GM21825 (cell line): ENCODE measurements at regions not wholly inside any gene's neighbourhood (a gene's known extent, or its start where the extent isn't known, plus 50 kb on each side); places are given as distances from the start of the nearest gene placed in this dataset.

Source experiments
- ATAC-seq: cut with Tn5 transposase; IDR thresholded peaks from one replicate; pipeline ENCODE4 v1.9.1; 2021; ENCODE audit warnings: mild to moderate bottlenecking, moderate library complexity; ENCODE audit not compliant: unreplicated experiment

GRCh38 chr5:18091142-18091541, 456.9 kb downstream of the TAF11L14 start:
- ATAC-seq, result no peak

GRCh38 chr5:18091758-18092157, 457.5 kb downstream of the TAF11L14 start:
- ATAC-seq, result no peak

GRCh38 chr5:18095061-18095460, 460.8 kb downstream of the TAF11L14 start:
- ATAC-seq, result no peak

GRCh38 chr5:18097817-18098216, 463.6 kb downstream of the TAF11L14 start:
- no peak for ATAC-seq

GRCh38 chr5:18098691-18099090, 464.4 kb downstream of the TAF11L14 start:
- ATAC-seq, result no peak

- no peak for ATAC-seq
These were observed 465.0 kb downstream of the TAF11L14 start for GRCh38 chr5:18099261-18099660.

GRCh38 chr5:18101532-18101931, 467.3 kb downstream of the TAF11L14 start:
- no peak for ATAC-seq

- no peak for ATAC-seq
These were observed 468.5 kb downstream of the TAF11L14 start for GRCh38 chr5:18102733-18103132.

GRCh38 chr5:18105449-18105848, 471.2 kb downstream of the TAF11L14 start:
- no peak for ATAC-seq

GRCh38 chr5:18111906-18112465, 477.7 kb downstream of the TAF11L14 start:
- no peak for ATAC-seq

- ATAC-seq, result no peak
These were observed 479.5 kb downstream of the TAF11L14 start for GRCh38 chr5:18113721-18114120.

GRCh38 chr5:18114151-18114757, 480.0 kb downstream of the TAF11L14 start:
- ATAC-seq, result no peak

- no peak for ATAC-seq
These were observed 483.7 kb downstream of the TAF11L14 start for GRCh38 chr5:18117968-18118367.

GRCh38 chr5:18119156-18119785, 485.0 kb downstream of the TAF11L14 start:
- ATAC-seq, result no peak

- no peak for ATAC-seq
These were observed 507.0 kb downstream of the TAF11L14 start for GRCh38 chr5:18141222-18141621.

GRCh38 chr5:18142831-18143230, 508.6 kb downstream of the TAF11L14 start:
- no peak for ATAC-seq

GRCh38 chr5:18152671-18153070, 518.4 kb downstream of the TAF11L14 start:
- ATAC-seq, result no peak

- no peak for ATAC-seq
These were observed 523.9 kb downstream of the TAF11L14 start for GRCh38 chr5:18158166-18158565.

GRCh38 chr5:18159331-18159730, 525.1 kb downstream of the TAF11L14 start:
- ATAC-seq, result no peak

- no peak for ATAC-seq
These were observed 537.4 kb downstream of the TAF11L14 start for GRCh38 chr5:18171684-18172083.

- no peak for ATAC-seq
These were observed 545.3 kb downstream of the TAF11L14 start for GRCh38 chr5:18179579-18179978.

- ATAC-seq, result no peak
These were observed 547.3 kb downstream of the TAF11L14 start for GRCh38 chr5:18181575-18181974.

GRCh38 chr5:18195910-18196309, 561.6 kb downstream of the TAF11L14 start:
- ATAC-seq, result no peak
